A673 (cell line): ENCODE measurements at regions not wholly inside any gene's neighbourhood (a gene's known extent, or its start where the extent isn't known, plus 50 kb on each side); places are given as distances from the start of the nearest gene placed in this dataset.

Experiments used
- CTCF ChIP-seq: fragments of 300-800, 200-600 bp; sonication (generic); conservative IDR thresholded peaks from 2 replicates; pipeline ENCODE4 v1.5.1; 2017; ENCODE audit warnings: low read depth, mild to moderate bottlenecking, antibody characterized with exemption, low read length, moderate library complexity, mixed read lengths
- EZH2 ChIP-seq: fragments of 200-600 bp; sonication (generic); IDR thresholded peaks from 2 replicates; pipeline ENCODE4 v1.6.1; 2017; ENCODE audit warnings: borderline replicate concordance, low read depth, mild to moderate bottlenecking, mixed read lengths, antibody characterized with exemption, low read length; ENCODE audit not compliant: poor library complexity, severe bottlenecking

GRCh38 chr14:71185637-71186036 lies 278.4 kb downstream of the PCNX1 start:
- TF ChIP-seq CTCF (no peak), EZH2 (no peak)
